ENCODE measurements at regions not wholly inside any gene's neighbourhood (a gene's known extent, or its start where the extent isn't known, plus 50 kb on each side); places are given as distances from the start of the nearest gene placed in this dataset.

GRCh38 chr3:176928582-176928931 lies 268.7 kb downstream of the TBL1XR1 start:
- DNase-seq (ENCODE audit: low spot score): no peak
- no peak for TF ChIP-seq CTCF (IDR thresholded peaks at IDR 0.05; ENCODE audit: extremely low read depth, insufficient read depth, missing control alignments)

GRCh38 chr3:176927706-176928581 lies 269.3 kb downstream of the TBL1XR1 start:
- in situ Hi-C loops (cut with MboI; ENCODE audit: low pct_unique_long_range_greater_than_20kb, low sequenced_read_pairs, unreplicated experiment): no loop called here
- TF ChIP-seq CTCF (IDR thresholded peaks at IDR 0.05; ENCODE audit: extremely low read depth, insufficient read depth, missing control alignments): no peak

More at GRCh38 chr3:176928582-176928931, 268.7 kb downstream of the TBL1XR1 start:
- in situ Hi-C loops (cut with MboI; ENCODE audit: low pct_unique_long_range_greater_than_20kb, low sequenced_read_pairs, unreplicated experiment): no loop called here

GRCh38 chr3:176927280-176927679 lies 270.0 kb downstream of the TBL1XR1 start:
- no peak for TF ChIP-seq CTCF (IDR thresholded peaks at IDR 0.05; ENCODE audit: extremely low read depth, insufficient read depth, missing control alignments)
- no peak for DNase-seq (ENCODE audit: low spot score)
- in situ Hi-C loops (cut with MboI; ENCODE audit: low pct_unique_long_range_greater_than_20kb, low sequenced_read_pairs, unreplicated experiment): no loop called here

More at GRCh38 chr3:176927706-176928581, 269.3 kb downstream of the TBL1XR1 start:
- DNase-seq (ENCODE audit: low spot score): no peak

DNA sequence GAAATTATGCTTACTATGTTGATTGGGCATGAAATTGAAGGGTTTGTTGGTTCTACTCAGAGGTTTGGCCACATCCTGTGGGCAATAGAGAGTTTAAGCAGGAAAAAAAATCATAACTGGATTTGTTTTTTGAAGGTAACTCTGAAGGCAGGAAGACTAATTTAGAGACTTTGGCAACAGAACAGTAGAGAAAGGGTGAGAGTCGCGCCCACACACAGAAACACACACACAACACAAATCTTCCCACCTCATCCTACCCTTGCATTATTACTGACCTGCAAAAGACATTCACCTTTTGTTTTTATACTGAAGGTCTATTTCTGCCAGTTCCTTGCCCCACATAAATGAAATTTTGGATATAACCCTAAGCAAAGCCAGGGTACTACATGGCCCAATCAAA lies 270.6 kb downstream of the TBL1XR1 start:
- no peak for TF ChIP-seq CTCF (IDR thresholded peaks at IDR 0.05; ENCODE audit: extremely low read depth, insufficient read depth, missing control alignments)
- in situ Hi-C loops (cut with MboI; ENCODE audit: low pct_unique_long_range_greater_than_20kb, low sequenced_read_pairs, unreplicated experiment): no loop called here
- no peak for DNase-seq (ENCODE audit: low spot score)

- no peak for DNase-seq (ENCODE audit: low spot score)
- in situ Hi-C loops (cut with MboI; ENCODE audit: low pct_unique_long_range_greater_than_20kb, low sequenced_read_pairs, unreplicated experiment): no loop called here
- no peak for TF ChIP-seq CTCF (IDR thresholded peaks at IDR 0.05; ENCODE audit: extremely low read depth, insufficient read depth, missing control alignments)
Measured at GRCh38 chr3:176926034-176926433, 271.2 kb downstream of the TBL1XR1 start.

- TF ChIP-seq CTCF (IDR thresholded peaks at IDR 0.05; ENCODE audit: extremely low read depth, insufficient read depth, missing control alignments): no peak
- DNase-seq (ENCODE audit: low spot score): no peak
- in situ Hi-C loops (cut with MboI; ENCODE audit: low pct_unique_long_range_greater_than_20kb, low sequenced_read_pairs, unreplicated experiment): no loop called here
Measured at GRCh38 chr3:176920766-176921160, 276.5 kb downstream of the TBL1XR1 start.

Data from GM13977 (cell line).